ENCODE measurements at regions not wholly inside any gene's neighbourhood (a gene's known extent, or its start where the extent isn't known, plus 50 kb on each side); places are given as distances from the start of the nearest gene placed in this dataset.
A peak's percentile ranks its signal among the peaks of the same experiment; 100 is the strongest.
"Not testable (repeated sequence)": the region's sequence is repeated elsewhere in the genome, so short reads cannot be mapped to it uniquely, and the experiment has no call there.

DNA sequence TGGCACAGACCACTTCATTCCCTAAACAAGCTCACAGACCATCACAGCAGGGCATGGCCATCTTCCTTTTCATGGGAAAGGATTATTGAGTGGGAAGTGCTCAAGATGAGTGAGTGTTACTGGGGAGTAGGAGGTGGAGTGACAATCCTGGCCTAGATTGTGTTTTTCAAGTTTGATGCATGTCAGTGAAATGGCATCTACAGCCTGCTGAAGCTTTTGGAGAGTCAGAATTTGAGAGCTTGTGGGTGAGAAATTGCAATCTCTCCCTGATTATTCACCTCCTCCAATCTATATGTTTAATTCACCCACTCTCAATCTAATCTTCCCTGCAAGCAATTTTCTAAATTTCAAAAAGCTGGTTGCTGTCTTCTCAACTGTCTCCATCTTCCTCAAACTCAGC is 156.1 kb upstream of the G2E3 start:
- TF ChIP-seq POLR2A (IDR thresholded peaks at IDR 0.05) (no peak), CTCF (IDR thresholded peaks at IDR 0.05) (no peak)
- DNase-seq (no peak), ATAC-seq (no peak)
- no peaks in the 10 kb centered on the region for H3K27me3 ChIP-seq
- H3K9me3 ChIP-seq: no peaks in the 10 kb centered on the region
- H3K27ac ChIP-seq: no peak overlapping the region
- no peaks in the 10 kb centered on the region for H3K4me1 ChIP-seq
- H3K36me3 ChIP-seq: no peaks in the 10 kb centered on the region
- intact Hi-C loops (cut with DNase I): no loop called here
- no peak overlapping the region for H3K4me3 ChIP-seq

- 71% methylated on average over 4 of the region's 4 CpGs for WGBS (ENCODE audit: insufficient coverage, low coverage, low lambda C conversion rate, missing lambda C conversion rate)
- no peak overlapping the region for H3K4me3 ChIP-seq
- no peak overlapping the region for H3K27ac ChIP-seq
- H3K27me3 ChIP-seq: no peaks in the 10 kb centered on the region
- ATAC-seq: no peak
- TF ChIP-seq CTCF (IDR thresholded peaks at IDR 0.05) (no peak), POLR2A (IDR thresholded peaks at IDR 0.05) (no peak)
- H3K36me3 ChIP-seq: no peaks in the 10 kb centered on the region
- no peaks in the 10 kb centered on the region for H3K9me3 ChIP-seq
- no peak for DNase-seq
- intact Hi-C loops (cut with DNase I): no loop called here
- H3K4me1 ChIP-seq: no peaks in the 10 kb centered on the region
These were observed 155.2 kb upstream of the G2E3 start for GRCh38 chr14:30403791-30404190.

DNA sequence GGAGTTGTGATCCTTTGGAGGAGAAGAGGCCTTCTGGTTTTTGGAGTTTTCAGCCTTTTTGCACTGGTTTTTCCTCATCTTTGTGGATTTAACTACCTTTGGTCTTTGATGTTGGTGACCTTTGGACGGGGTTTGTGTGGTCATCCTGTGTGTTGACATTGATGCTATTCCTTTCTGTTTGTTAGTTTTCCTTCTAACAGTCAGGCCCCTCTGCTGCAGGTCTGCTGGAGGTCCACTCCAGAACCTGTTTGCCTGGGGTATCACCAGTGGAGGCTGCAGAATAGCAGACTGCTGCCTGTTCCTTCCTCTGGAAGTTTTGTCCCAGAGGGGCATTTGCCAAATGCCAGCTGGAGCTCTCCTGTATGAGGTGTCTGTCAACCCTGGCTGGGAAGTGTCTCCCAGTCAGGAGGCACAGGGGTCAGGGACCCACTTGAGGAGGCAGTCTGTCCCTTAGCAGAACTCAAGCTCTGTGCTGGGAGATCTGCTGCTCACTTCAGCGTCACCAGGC is 149.4 kb upstream of the G2E3 start:
- H3K36me3 ChIP-seq; H3K27ac ChIP-seq; H3K9me3 ChIP-seq; H3K27me3 ChIP-seq; DNase-seq; H3K4me1 ChIP-seq; intact Hi-C loops (cut with DNase I); H3K4me3 ChIP-seq: not testable (repeated sequence)
- peak in 3 of 4 donors; percentile 30 to 63 (median 59) for ATAC-seq
- WGBS (ENCODE audit: insufficient coverage, low coverage, low lambda C conversion rate, missing lambda C conversion rate): 45% methylated on average over 2 of the region's 2 CpGs

- Histone ChIP-seq H3K27ac (no peak overlapping the region), H3K36me3 (no peaks in the 10 kb centered on the region), H3K9me3 (no peaks in the 10 kb centered on the region), H3K4me1 (no peaks in the 10 kb centered on the region), H3K27me3 (no peaks in the 10 kb centered on the region), H3K4me3 (no peak overlapping the region)
- DNase-seq: no peak
- TF ChIP-seq POLR2A (IDR thresholded peaks at IDR 0.05) (no peak), CTCF (IDR thresholded peaks at IDR 0.05) (no peak)
- WGBS (ENCODE audit: insufficient coverage, low coverage, low lambda C conversion rate, missing lambda C conversion rate): 63% methylated on average over 4 of the region's 4 CpGs
- no peak for ATAC-seq
- intact Hi-C loops (cut with DNase I): no loop called here
These were observed 148.0 kb upstream of the G2E3 start for GRCh38 chr14:30410986-30411385.

GRCh38 chr14:30413184-30413583 is 145.8 kb upstream of the G2E3 start:
- DNase-seq; H3K4me1 ChIP-seq; ATAC-seq; H3K27me3 ChIP-seq; H3K9me3 ChIP-seq; H3K36me3 ChIP-seq; H3K4me3 ChIP-seq; intact Hi-C loops (cut with DNase I); H3K27ac ChIP-seq: not testable (repeated sequence)
- 86% methylated on average over 7 of the region's 8 CpGs for WGBS (ENCODE audit: insufficient coverage, low coverage, low lambda C conversion rate, missing lambda C conversion rate)

GRCh38 chr14:30417121-30417520 is 141.8 kb upstream of the G2E3 start:
- H3K9me3 ChIP-seq: no peaks in the 10 kb centered on the region
- no peak overlapping the region for H3K27ac ChIP-seq
- no peaks in the 10 kb centered on the region for H3K27me3 ChIP-seq
- no peak for ATAC-seq
- H3K4me1 ChIP-seq: no peaks in the 10 kb centered on the region
- WGBS (ENCODE audit: insufficient coverage, low coverage, low lambda C conversion rate, missing lambda C conversion rate): 77% methylated on average over 1 of the region's 1 CpG
- intact Hi-C loops (cut with DNase I): no loop called here
- no peak for DNase-seq
- H3K36me3 ChIP-seq: no peaks in the 10 kb centered on the region
- no peak overlapping the region for H3K4me3 ChIP-seq
- TF ChIP-seq POLR2A (IDR thresholded peaks at IDR 0.05): no peak
- no peak for TF ChIP-seq CTCF (IDR thresholded peaks at IDR 0.05)
